Fibroblast of the aortic adventitia (primary cell): ENCODE measurements at regions not wholly inside any gene's neighbourhood (a gene's known extent, or its start where the extent isn't known, plus 50 kb on each side); places are given as distances from the start of the nearest gene placed in this dataset.

Source experiments
- DNase-seq: peaks from one replicate; pipeline ENCODE4 v3.0.0-alpha.2; 2010; ENCODE audit warnings: low read depth
- H3K4me3 ChIP-seq: 2 replicates; pipeline ENCODE4 v1.5.1; 2011; ENCODE audit warnings: low read depth, mild to moderate bottlenecking, control low read depth, low read length, moderate library complexity
- TF ChIP-seq, protein P1 (sequence below): IDR thresholded peaks from 2 replicates; pipeline ENCODE4 v1.5.1; 2011; ENCODE audit warnings: mild to moderate bottlenecking, low read length, control low read depth, inconsistent platforms; ENCODE audit not compliant: insufficient read depth

DNA sequence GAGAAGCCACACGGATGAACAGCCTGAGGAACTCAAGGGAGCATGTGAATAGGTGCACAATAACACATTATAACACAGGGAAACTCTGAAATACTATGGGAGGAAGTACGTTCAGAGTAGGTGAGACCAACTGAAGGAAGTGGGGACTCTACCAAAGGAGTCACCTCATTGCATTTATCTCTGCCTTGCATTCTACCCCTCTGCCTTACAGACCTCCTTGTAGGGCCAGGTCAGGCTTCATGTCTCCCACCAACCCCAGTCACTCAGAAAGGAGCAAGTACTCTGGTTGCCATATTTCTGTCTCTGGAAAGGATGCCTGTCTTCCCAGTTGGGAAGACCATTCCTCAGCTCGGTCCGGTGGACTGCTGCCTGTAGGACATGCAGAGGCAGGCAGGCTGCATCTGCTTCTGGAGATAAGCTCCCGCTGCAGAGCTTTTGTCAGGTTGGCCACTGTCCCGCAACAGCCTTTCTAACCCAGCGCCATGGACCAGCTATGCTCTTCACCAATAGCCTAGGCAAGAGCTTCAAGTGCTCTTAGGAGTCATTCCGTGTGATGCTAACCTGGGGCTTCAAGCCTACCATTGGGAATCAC lies 51.6 kb upstream of the ASIP start:
- no peak for DNase-seq
- TF ChIP-seq, protein P1, sequence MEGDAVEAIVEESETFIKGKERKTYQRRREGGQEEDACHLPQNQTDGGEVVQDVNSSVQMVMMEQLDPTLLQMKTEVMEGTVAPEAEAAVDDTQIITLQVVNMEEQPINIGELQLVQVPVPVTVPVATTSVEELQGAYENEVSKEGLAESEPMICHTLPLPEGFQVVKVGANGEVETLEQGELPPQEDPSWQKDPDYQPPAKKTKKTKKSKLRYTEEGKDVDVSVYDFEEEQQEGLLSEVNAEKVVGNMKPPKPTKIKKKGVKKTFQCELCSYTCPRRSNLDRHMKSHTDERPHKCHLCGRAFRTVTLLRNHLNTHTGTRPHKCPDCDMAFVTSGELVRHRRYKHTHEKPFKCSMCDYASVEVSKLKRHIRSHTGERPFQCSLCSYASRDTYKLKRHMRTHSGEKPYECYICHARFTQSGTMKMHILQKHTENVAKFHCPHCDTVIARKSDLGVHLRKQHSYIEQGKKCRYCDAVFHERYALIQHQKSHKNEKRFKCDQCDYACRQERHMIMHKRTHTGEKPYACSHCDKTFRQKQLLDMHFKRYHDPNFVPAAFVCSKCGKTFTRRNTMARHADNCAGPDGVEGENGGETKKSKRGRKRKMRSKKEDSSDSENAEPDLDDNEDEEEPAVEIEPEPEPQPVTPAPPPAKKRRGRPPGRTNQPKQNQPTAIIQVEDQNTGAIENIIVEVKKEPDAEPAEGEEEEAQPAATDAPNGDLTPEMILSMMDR = no peak
- H3K4me3 ChIP-seq = no peak overlapping the region

DNA sequence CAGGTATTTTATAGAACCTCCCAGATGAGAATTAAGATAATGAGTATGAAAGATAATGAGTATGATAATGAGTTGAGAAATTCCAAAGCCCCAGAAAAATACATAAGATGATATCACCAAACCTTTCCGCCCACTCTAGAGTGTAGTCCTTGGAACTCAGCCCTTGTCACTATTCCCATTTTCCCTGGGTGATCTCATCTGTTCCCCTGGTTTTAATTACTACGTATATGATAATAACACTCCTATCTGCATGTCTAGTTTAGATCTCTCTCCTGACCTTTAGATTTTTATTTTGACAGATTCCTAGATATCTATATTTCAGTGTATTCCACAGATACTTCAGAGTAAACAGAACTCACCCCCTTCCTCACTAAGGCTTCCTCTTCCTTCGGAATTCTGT lies 51.0 kb upstream of the ASIP start:
- no peak overlapping the region for H3K4me3 ChIP-seq
- DNase-seq = no peak
- TF ChIP-seq, protein P1 = no peak

DNA sequence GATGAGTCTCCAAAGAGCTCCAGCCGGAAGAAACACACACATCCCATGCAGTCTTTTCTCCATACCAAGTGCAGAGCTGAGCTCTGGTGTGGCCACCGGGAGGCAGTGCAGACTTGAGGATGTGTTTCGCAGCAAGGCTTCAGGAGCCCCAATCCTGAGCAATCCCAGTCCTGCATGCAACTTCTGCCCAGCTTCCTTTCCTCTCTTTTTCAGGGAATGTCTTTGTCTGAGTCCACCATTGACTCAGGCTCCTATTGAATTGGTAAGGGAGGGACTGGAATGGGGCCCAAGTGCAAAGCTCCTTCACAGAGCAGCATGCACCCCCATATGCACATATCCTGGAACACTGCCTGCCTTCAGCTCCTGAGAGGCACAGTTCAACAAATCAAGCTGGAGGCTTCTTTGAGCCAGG lies 50.5 kb upstream of the ASIP start:
- TF ChIP-seq, protein P1 = peak; percentile 89
- peak; percentile 91 for DNase-seq
- H3K4me3 ChIP-seq = no peak overlapping the region
